ENCODE measurements at regions not wholly inside any gene's neighbourhood (a gene's known extent, or its start where the extent isn't known, plus 50 kb on each side); places are given as distances from the start of the nearest gene placed in this dataset.

DNA sequence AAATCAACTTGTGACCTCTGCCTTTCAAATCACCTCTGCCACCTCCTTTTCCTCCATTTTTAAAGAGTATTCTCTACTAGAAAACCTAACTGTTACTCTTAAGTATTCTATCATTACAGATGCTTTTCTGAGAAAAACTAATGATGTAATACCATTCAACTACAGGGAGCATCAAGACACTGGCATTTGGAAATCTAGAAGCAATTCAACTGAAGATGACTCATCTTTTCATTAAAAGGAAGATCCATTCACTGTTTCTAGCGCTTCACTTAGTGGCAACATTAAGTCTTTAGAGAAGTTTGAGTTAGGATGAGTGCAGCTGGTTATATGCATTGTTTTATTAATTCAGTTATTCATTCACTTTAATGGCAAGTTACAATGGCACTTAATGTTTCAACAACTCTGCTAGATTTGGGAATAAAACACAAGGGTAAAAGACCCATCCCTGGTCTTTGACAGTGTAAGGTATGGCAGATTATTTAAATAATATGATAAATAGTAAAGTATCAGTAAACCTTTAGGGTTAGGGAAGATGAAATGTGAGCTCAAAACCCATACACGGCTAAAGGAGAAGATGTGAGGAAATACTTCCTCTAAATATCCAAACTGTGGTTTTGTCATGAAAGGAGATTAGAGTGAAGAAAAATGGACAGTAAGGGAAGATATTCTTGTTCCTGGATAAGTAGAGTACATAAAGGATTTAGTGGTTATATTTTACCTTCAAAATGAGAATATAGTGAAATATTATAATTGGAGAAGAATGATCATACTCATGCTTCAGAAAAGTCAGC lies 61.7 kb downstream of the KCNJ2 start:
- no peak for DNase-seq

DNA sequence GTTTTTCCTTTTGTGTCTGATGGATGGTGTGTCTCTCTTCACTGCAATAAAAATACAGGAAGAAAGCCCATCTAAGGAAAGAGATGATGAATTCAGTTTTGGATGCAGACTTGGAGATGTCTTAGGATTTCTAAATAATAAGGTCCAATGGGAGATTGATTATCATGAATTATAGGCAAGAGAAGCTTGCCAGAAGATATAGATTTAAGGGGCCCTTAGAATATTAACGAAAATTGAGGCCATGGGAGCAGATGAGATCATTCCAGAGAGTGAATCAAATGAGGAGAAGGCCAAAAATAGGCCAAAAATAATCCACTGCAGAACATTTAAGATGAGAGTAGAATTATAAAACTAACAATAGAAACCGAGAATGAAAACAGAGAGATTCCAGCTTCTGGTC lies 63.1 kb downstream of the KCNJ2 start:
- DNase-seq, result no peak

DNA sequence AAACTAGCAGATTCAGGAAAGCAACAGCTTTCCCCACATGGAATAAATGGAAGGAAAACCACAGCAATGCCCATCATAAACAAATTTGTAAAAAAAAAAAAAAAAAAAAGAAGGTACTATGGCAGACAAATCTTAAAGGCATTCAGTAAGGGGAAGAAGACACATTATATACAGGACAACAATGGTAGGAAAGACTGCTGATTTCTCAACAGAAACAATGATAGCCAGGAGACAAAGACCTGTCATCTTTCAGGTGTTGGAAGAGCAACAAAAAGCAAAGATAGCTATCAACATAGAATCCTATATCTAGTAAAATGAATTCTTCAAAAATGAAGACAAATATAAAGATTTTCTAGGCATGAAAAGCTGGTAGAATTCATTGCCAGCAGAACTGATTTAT lies 65.9 kb downstream of the KCNJ2 start:
- DNase-seq, result no peak

DNA sequence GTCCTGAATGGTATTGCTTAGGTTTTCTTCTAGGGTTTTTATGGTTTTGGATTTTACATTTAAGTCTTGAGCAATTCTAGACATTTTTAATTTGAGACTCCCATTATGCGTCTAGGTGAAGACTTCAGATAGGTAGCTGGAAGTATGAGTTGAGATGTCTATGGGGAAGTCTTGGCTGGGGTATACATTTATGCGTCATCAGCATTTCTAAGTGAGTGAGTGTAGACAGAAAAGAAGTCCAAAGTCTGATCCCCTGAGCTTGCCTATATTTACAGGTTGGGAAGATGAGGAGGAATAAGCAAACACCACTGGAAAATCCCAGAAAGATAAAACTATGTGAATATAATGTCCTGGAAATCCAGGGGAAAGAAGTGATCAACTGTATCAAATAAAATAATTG lies 68.9 kb downstream of the KCNJ2 start:
- no peak for DNase-seq

DNA sequence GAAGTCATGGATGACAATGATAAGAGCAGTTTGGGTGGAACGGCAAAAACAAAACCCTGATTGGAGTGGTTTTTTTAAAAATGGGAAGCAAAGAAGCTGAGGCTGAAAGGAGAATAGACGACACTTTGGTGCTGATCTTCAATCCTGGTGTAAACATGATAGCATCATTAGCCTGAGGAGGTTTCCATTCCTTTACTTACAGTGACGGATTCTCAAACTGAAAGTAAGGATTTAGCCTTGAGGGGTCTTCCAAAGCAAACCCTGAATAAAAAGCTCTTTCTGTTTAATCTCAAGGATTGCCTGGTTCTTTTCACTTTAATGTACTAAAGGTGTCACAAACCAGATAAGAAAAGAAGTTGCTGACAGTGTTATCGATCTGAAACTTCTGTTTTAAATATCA lies 69.3 kb downstream of the KCNJ2 start:
- no peak for DNase-seq

DNA sequence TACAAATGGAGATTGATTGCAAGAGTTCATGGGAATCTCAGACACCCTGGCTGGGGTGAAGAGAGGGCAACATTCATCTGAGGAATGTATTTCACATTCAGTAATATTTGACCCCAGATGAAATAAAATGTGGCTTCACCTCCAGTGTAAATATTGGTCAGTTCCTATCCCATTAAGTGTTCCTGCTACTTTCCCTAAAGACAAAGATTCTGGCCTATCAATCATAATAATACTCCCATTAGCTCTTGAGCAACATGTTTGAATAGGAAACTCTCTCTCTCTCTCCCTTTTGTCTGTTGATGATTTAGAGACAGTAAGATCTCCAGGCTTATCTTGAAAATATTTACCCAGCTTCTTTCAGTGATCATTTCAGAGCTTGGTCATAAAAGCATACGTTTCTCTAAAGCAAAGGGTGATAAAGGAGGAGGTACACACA lies 70.1 kb downstream of the KCNJ2 start:
- no peak for DNase-seq

DNA sequence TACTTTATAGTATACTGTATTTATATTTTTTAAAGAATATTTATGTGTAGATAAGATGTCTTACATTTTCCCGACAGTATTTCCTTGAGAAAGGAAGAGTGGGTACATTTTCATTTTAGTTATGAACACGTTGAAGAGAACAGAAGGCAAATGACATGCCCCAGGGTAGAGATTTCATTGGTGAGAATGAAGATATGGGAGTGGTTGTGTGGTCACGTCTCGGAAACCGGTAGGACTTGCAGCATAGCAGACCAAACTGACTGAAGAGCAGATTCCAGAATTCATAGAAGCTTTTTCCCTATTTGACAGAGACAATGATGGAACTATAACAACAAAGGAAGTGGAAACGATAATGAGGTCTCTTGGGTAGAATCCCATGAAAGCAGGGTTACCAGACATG lies 71.7 kb downstream of the KCNJ2 start:
- no peak for DNase-seq

DNA sequence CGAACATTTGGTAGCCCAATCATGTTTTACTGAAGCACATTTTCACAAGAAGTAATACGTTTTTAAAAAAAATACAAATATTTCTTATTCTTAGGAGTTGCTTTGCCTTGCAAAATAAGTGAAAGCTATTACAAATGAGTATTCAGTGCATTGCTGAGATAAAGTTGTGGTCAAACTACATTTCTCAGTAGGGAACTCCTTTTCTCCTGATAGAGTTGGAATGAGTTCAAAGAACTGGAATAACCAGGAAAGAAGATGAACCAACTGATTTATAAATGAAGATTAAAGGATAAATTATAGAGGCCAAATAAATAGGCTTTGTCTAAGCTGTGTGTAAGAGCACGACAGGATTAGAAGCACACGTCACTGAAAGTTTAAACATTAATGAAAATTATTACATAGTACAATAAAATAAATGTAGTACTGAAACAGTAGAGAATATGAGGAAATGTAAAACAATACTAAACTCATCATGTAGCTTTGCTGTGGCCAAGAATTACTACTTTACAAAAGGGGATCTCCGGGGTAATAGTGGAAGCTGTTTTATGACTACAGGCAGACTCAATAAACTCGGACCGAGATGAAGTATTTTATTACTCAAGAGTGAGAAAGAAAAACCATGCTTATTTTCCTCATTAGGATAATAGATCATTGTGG lies 73.6 kb downstream of the KCNJ2 start:
- no peak for DNase-seq

DNA sequence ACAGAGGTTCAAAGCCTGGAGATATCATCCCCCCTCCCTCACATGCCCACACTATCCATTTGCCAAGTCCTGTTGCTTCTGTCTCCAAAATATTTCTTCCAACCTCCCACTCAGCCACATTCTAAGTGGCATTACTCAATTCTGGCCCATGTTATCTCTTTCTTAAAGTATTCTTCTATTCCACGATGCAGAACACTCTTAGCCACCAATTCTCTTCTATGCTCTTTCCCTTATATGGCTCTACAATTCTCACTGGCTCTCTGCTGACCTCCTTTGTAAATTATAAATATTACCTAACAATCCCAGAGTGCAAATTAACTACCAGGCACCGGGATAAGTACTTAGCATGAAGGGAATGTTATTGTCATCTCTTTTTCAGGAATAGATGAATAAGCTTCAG lies 82.4 kb downstream of the KCNJ2 start:
- DNase-seq, result no peak

DNA sequence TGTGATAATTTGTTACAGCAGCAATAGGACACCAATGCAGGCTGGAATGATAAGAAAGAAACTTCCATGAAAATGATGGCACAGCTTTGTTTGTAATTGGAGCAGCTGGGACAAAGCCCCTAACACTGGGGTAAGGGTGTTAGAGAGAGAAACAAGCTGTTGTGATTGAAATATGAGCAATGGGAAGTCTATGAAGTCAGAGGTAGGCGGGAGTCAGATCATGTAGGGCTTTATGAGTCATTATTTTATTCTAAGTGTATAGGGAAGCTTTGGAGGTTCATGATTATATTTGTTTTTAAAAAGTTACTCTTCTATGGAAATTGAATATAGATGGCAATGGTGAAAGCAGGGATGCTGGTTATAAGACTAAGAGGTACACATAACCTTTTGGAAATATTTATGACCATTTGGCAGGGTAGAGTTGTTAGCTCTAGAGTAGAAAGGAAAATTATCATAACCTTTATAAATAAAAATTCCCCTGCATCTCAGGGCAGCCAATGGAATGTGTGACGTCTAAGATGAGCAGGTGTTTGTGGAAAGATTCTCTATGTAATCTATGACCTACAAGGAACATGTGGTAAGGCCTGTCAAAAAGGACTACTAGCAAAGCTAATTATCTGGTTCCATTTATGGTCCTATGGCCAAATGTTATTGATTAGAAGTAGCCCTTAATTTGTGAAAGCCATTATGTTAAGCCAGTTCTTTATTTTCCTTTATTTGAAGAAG lies 85.6 kb downstream of the KCNJ2 start:
- no peak for DNase-seq

DNA sequence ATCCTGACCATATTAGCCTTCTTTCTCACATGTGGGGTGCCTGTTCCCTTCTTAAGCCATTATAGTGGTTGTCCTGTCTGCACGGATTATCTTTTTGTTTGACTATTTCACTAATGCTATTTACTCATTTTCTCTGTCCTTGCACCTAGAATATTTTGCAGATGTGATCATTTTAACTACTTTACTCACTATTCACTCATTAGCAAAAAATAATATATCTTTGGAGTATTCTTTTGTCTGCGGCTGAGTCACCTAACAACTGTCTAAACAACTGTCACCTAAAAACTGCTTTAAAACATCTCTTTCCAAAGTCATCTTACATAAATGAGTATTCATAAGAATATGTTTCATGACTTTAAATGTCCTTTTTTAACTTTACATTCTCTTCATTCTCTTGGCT lies 87.4 kb downstream of the KCNJ2 start:
- DNase-seq, result no peak

DNA sequence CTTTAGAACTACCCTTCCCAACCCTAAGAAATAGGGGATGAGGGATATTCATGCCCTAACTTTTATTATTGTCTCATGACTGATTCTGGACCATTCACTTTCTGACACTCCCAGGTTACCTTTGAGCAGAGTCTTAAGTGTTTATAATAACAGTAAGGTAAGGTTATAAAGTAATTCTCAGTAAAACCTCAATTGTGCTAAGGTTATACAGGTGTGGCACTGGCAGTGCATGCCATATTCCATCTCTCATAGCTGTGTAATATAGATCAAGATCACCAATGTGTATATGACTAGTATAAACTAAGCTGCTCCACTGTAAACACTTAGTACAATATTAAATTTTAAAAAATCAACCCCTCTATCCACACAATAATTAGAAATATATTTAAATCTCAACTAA lies 89.1 kb downstream of the KCNJ2 start:
- no peak for DNase-seq

DNA sequence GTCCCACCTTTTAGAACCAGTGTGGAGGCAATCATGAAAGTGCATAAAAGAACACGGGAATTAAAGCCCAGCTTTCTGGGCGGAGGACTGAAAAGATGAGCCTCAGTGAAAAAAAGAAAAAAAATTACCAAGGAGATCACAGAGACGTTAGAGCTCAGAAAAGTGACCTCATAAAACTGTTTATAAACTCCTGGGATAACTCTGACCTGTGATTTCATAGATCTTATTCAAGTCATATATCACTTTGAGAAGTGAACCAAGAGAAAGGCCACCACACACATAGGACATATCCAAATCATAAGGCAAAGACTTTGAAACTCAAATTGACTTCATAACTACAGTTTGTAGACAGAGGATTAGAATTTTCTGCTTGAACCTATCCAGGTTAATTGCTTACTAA lies 90.1 kb downstream of the KCNJ2 start:
- DNase-seq, result no peak

DNA sequence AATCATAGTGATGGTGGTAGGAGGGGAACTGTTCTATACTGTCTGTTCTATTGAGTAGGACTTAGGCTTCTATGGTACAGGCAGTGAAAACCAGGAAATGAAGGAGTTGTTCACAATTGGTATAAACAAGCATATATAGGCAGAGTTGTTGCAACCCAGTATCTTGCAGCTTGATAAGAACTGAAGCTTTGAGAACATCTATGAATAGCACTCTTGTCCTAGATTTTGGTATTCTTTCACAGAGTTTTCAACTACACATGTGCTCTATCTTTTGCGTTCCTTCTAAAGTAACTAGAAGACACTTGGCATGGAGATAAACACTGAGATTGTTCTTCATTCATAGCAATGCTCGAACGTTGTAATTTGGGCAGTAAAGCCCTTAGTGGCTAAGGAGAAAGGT lies 91.8 kb downstream of the KCNJ2 start:
- DNase-seq, result no peak

DNA sequence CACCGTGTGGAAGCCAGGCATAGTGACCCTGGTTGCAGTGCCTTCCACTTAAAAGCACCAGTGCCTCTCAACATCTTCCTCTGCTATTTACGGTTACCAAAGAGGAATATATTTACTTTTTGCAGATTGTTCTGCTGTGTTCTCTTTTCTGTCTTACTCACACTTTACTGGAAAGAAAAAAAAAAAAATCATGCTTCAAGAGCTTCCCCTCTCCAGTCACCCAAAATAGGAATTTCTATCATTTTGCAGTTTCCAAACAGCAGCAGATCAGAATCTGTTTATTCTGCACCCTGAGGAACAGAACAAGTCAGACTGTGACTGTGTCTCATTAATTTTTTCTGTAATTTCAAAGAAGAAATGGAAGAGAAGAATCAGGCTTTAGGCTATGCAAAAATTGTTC lies 96.1 kb downstream of the KCNJ2 start:
- no peak for DNase-seq

DNA sequence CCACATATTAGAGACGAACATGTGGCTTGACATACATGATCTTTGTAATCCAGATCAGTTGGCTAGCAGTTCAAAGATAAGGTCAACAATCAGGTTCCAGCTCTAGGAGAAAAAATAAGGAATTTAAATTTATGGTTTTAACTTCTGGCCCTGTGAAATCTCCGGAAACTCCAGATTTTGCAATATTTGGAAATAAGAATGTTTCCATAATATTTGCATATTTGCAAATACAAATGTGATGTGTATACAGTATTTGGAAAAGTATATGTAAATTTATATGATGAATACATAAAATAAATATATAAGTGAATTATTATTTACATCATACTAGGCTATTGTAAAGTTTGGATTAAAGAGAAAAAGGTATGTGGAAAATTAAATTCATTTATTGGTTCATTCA lies 97.1 kb downstream of the KCNJ2 start:
- DNase-seq, result no peak

DNA sequence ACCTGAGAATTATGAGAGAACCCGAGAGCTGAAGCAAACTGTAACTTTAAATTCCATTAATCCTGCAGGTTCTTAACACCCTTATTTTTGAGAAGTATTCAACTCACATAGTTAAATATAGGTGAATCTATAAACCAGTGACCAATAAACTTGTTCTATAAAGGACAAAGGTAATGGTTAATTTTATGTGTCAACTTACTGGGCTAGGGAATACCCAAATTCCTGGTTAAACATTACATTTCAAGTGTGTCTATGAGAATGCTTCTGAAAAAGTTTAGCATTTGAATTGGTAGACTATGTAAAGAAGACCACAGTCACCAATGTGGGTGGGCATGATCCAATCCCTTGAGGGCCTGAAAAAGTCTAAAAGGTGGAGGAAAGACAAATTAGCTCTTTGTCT lies 99.1 kb downstream of the KCNJ2 start:
- no peak for DNase-seq

DNA sequence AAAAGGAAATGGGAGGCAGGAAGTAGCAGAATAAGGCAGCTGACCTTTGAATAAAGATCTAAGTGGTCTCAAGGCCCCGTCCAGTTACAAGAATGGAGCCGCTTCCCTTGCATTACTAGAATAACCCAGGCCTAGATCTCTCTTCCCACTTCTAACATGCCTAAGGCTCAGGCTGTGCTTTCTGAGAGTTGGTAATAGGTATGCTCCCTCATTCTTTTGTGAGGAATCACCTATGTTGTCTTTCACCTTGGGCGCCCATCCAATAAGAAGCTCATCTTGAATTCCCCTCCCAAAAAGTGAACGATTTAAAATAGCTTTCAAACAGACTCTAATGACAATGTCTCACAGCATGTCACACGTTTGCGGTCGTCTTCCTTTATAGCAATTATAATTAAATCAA lies 101.2 kb downstream of the KCNJ2 start:
- DNase-seq, result no peak

DNA sequence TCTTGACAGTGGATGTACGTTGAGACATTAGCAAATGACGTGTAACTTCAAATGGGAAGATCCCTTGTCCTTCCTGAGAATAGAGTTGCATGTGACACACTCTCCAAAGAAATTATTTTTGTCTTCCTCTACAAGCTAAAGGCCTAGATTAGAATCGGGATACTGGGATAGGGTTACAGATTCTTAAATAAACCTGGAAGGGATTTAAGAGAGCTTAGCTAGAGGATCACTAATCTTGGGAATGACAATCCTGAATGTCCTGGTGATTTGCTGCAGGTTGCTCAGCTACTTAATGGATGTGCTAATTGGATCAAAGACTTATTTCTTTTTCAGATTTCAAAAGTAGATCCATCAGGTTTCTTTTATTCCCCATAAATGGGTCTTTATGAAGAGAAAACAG lies 101.9 kb downstream of the KCNJ2 start:
- DNase-seq, result no peak

DNA sequence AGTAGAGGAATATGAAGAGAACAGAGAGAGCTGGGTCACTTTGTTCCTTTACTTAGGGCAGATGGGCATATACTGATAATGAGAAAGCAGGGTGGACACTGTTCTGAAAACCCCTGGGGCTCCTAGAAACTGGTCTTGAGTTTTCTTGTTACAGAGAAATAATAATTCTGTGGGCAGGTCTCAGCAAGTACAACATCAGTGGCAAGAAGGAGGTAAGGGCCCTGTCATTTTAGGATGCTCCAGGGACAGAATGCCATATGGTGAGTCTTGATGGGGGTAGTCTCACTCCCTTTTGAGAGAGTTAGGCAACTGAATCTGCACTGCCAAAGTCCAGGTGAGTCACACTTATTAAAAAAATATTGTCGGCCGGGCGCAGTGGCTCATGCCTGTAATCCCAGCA lies 102.3 kb downstream of the KCNJ2 start:
- DNase-seq, result no peak

DNA sequence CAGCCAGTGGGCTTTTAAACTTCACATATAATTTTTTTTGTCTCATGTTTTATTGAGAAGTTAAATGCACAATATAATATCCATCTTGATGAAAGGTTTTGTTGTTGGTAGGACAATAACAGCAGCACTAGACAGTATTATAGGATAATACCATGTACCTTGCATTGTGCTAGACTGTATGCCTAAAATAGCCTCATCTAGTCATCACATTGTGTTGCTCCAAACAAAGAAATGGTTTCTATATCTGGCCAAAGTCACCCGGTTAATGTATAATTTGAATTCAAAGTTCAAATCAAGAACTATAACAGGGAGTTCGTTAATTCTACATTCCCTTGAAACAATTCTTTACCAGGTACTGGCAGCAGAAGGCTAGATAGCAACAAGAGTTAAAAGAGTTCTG lies 104.9 kb downstream of the KCNJ2 start:
- DNase-seq, result no peak

DNA sequence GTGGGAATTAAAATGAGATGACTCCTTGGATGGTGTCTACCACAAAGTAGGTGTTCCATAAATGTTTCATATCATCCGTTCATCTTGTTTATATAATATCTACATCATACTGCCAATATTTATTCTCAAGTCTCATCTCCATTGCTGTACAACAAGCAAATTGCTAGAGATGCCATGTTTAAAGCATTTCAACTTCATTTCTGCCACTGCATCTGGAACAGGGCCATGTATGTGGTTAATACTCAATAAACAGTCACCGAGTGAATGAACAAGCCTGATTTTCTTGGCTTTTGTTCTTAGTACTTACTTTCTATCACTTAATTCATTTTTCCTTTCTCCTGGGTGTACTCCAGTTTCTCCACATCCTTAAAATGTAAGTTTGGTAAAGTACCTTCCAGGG lies 107.6 kb downstream of the KCNJ2 start:
- no peak for DNase-seq

DNA sequence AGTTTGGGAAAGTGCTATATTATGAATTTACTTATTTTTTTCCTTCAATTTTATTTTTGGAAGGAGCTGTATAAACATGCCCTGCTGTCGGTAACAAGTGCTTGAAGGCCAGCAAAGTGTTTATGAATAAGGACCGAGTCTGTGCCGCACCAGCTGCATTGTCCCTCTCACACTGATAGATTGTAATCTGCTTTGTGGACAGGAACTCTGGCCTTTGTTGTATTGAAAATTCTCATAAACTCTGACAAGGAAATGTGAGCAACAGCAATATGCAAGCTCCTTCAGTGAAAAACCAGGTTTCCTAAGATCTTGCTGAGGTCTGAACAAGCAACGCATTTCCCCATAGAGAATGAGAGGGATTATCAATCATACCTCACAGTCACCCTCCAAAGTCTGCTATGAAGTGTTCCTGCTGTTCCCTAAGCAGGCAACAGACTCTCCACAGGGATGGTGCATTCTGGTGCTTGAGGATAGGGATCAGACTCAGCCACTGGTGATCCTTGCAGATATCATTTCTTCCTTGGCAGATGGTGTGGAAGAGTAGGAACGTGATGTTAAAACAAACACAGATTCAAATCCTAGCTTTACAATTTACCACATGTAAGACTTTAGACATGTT lies 109.6 kb downstream of the KCNJ2 start:
- DNase-seq, result no peak

DNA sequence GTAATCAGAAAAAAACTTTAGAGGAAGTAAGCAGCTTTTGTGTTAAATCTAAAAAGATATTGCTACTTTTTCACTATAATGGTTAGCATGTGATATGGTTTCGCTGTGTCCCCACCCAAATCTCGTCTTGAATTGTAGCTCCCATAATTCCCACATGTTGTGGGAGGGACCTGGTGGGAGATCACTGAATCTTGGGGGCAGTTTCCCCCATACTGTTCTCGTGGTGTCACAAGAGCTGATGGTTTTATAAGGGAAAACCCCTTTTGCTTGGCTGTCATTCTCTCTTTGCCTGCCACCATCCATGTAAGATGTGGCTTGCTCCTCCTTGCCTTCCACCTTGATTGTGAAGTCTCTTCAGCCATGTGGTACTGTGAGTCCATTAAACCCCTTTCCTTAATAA lies 117.1 kb downstream of the KCNJ2 start:
- no peak for DNase-seq
